ENCODE measurements at regions not wholly inside any gene's neighbourhood (a gene's known extent, or its start where the extent isn't known, plus 50 kb on each side); places are given as distances from the start of the nearest gene placed in this dataset.

DNA sequence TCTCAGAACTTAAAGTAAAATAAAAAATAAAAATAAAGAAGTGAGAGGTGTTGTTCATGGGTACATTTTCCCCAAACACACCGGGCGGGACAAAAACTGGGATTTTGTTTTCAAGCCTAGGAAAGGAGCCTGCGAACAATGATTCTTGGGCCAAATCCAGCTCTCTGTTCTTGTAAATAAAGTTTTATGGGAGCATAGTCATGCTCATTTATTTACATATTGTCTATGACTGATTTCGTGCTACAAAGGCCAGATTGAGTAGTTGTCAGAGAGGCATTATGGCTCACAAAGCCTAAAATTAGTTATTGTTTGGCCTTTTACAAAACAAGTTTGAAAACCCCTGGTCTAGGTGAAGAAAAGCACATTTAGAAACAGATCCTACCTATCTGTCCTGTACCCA lies 821.0 kb upstream of the GRAMD2B start:
- DNase-seq (ENCODE audit: low spot score) = no peak
- TF ChIP-seq, protein P1, sequence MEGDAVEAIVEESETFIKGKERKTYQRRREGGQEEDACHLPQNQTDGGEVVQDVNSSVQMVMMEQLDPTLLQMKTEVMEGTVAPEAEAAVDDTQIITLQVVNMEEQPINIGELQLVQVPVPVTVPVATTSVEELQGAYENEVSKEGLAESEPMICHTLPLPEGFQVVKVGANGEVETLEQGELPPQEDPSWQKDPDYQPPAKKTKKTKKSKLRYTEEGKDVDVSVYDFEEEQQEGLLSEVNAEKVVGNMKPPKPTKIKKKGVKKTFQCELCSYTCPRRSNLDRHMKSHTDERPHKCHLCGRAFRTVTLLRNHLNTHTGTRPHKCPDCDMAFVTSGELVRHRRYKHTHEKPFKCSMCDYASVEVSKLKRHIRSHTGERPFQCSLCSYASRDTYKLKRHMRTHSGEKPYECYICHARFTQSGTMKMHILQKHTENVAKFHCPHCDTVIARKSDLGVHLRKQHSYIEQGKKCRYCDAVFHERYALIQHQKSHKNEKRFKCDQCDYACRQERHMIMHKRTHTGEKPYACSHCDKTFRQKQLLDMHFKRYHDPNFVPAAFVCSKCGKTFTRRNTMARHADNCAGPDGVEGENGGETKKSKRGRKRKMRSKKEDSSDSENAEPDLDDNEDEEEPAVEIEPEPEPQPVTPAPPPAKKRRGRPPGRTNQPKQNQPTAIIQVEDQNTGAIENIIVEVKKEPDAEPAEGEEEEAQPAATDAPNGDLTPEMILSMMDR (IDR thresholded peaks at IDR 0.05; ENCODE audit: borderline replicate concordance, control extremely low read depth, extremely low read depth, insufficient read depth, missing control alignments) = no peak
- in situ Hi-C loops (cut with MboI; ENCODE audit: low sequenced_read_pairs, unreplicated experiment) = no loop called here

DNA sequence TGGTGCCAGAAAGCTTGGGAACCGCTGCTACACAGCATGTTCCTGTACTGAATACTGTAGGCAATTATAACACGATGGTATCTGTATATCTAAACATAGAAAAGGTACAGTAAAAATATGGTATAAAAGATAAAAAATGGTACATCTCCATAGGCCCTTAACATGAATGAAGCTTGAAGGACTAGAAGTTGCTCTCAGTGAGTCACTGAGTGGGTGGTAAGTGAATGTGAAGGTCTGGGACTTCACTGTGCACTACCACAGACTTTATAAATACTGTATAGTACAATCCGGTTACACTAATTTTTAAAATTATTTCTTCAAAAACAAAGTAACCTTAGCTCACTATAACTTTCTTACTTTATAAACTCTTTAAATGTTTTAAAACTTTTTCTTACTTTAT lies 819.9 kb upstream of the GRAMD2B start:
- in situ Hi-C loops (cut with MboI; ENCODE audit: low sequenced_read_pairs, unreplicated experiment) = no loop called here
- DNase-seq (ENCODE audit: low spot score) = no peak
- TF ChIP-seq, protein P1 (IDR thresholded peaks at IDR 0.05; ENCODE audit: borderline replicate concordance, control extremely low read depth, extremely low read depth, insufficient read depth, missing control alignments) = no peak

GRCh38 chr5:125604104-125604503 lies 819.1 kb upstream of the GRAMD2B start:
- in situ Hi-C loops (cut with MboI; ENCODE audit: low sequenced_read_pairs, unreplicated experiment) = no loop called here

GRCh38 chr5:125607018-125607417 lies 816.2 kb upstream of the GRAMD2B start:
- no peak for DNase-seq (ENCODE audit: low spot score)

More at GRCh38 chr5:125604104-125604503, 819.1 kb upstream of the GRAMD2B start:
- TF ChIP-seq, protein P1 (IDR thresholded peaks at IDR 0.05; ENCODE audit: borderline replicate concordance, control extremely low read depth, extremely low read depth, insufficient read depth, missing control alignments) = no peak
- no peak for DNase-seq (ENCODE audit: low spot score)

GRCh38 chr5:125609011-125609410 lies 814.2 kb upstream of the GRAMD2B start:
- TF ChIP-seq, protein P1 (IDR thresholded peaks at IDR 0.05; ENCODE audit: borderline replicate concordance, control extremely low read depth, extremely low read depth, insufficient read depth, missing control alignments) = no peak
- in situ Hi-C loops (cut with MboI; ENCODE audit: low sequenced_read_pairs, unreplicated experiment) = no loop called here

More at GRCh38 chr5:125607018-125607417, 816.2 kb upstream of the GRAMD2B start:
- in situ Hi-C loops (cut with MboI; ENCODE audit: low sequenced_read_pairs, unreplicated experiment) = no loop called here
- TF ChIP-seq, protein P1 (IDR thresholded peaks at IDR 0.05; ENCODE audit: borderline replicate concordance, control extremely low read depth, extremely low read depth, insufficient read depth, missing control alignments) = no peak

GRCh38 chr5:125610892-125611291 lies 812.3 kb upstream of the GRAMD2B start:
- in situ Hi-C loops (cut with MboI; ENCODE audit: low sequenced_read_pairs, unreplicated experiment) = no loop called here
- DNase-seq (ENCODE audit: low spot score) = no peak
- TF ChIP-seq, protein P1 (IDR thresholded peaks at IDR 0.05; ENCODE audit: borderline replicate concordance, control extremely low read depth, extremely low read depth, insufficient read depth, missing control alignments) = no peak

More at GRCh38 chr5:125609011-125609410, 814.2 kb upstream of the GRAMD2B start:
- no peak for DNase-seq (ENCODE audit: low spot score)

DNA sequence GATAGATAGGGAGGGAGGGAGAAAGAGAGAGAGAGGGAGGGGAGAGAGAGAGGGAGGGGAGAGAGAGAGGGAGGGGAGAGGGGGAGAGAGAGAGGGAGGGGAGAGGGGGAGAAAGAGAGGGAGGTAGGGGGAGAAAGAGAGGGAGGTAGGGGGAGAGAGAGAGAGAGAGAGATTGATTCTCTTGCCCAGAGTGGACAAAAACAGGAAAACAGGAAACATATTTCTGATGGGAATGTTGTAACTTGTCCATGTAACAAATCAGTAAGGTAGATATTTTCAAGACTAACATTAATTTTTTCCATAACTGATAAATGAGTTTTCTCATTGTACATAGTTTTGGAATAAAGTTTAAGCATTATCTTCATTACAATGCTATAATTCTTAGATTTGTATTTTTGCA lies 811.7 kb upstream of the GRAMD2B start:
- TF ChIP-seq, protein P1 (IDR thresholded peaks at IDR 0.05; ENCODE audit: borderline replicate concordance, control extremely low read depth, extremely low read depth, insufficient read depth, missing control alignments) = no peak
- DNase-seq (ENCODE audit: low spot score) = no peak
- in situ Hi-C loops (cut with MboI; ENCODE audit: low sequenced_read_pairs, unreplicated experiment) = no loop called here

Data from GM13976 (cell line).